HG03280 (cell line): ENCODE measurements at regions not wholly inside any gene's neighbourhood (a gene's known extent, or its start where the extent isn't known, plus 50 kb on each side); places are given as distances from the start of the nearest gene placed in this dataset.
A peak's percentile ranks its signal among the peaks of the same experiment; 100 is the strongest.
"Not testable (repeated sequence)": the region's sequence is repeated elsewhere in the genome, so short reads cannot be mapped to it uniquely, and the experiment has no call there.

Experiments
- ATAC-seq: cut with Tn5 transposase; IDR thresholded peaks from one replicate; pipeline ENCODE4 v1.9.1; 2021; ENCODE audit warnings: mild to moderate bottlenecking, moderate library complexity; ENCODE audit not compliant: unreplicated experiment

GRCh38 chr4:149870008-149870407, 54.4 kb upstream of the IQCM start:
- no peak for ATAC-seq

GRCh38 chr4:149881744-149882143, 66.1 kb upstream of the IQCM start:
- ATAC-seq, result no peak

- ATAC-seq, result no peak
Observed at GRCh38 chr4:149882251-149882650, 66.6 kb upstream of the IQCM start.

GRCh38 chr4:149884046-149884445, 68.4 kb upstream of the IQCM start:
- no peak for ATAC-seq

GRCh38 chr4:149884529-149885181, 69.0 kb upstream of the IQCM start:
- ATAC-seq, result no peak

- ATAC-seq, result no peak
Observed at GRCh38 chr4:149885896-149886295, 70.3 kb upstream of the IQCM start.

- no peak for ATAC-seq
Observed at GRCh38 chr4:149886786-149887490, 71.3 kb upstream of the IQCM start.

GRCh38 chr4:149889991-149890390, 74.3 kb upstream of the IQCM start:
- no peak for ATAC-seq

GRCh38 chr4:149890531-149890930, 74.9 kb upstream of the IQCM start:
- no peak for ATAC-seq

- ATAC-seq, result no peak
Observed at GRCh38 chr4:149891426-149891825, 75.8 kb upstream of the IQCM start.

GRCh38 chr4:149896432-149896831, 80.8 kb upstream of the IQCM start:
- no peak for ATAC-seq

- ATAC-seq, result no peak
Observed at GRCh38 chr4:149897783-149898182, 82.1 kb upstream of the IQCM start.

- ATAC-seq, result no peak
Observed at GRCh38 chr4:149901128-149901527, 85.5 kb upstream of the IQCM start.

- no peak for ATAC-seq
Observed at GRCh38 chr4:149902242-149902641, 86.6 kb upstream of the IQCM start.

GRCh38 chr4:149910177-149910576, 94.5 kb upstream of the IQCM start:
- ATAC-seq, result no peak

GRCh38 chr4:149910604-149911350, 95.1 kb upstream of the IQCM start:
- ATAC-seq, result no peak

GRCh38 chr4:149911354-149911753, 95.7 kb upstream of the IQCM start:
- no peak for ATAC-seq

GRCh38 chr4:149912000-149912399, 96.4 kb upstream of the IQCM start:
- ATAC-seq, result no peak

- peak; percentile 78 for ATAC-seq
Observed at GRCh38 chr4:149914119-149915115, 98.8 kb upstream of the IQCM start.

GRCh38 chr4:149915735-149916134, 100.1 kb upstream of the IQCM start:
- ATAC-seq, result not testable (repeated sequence)

- no peak for ATAC-seq
Observed at GRCh38 chr4:149923736-149924135, 108.1 kb upstream of the IQCM start.
